NCI-H345 treated with DMSO at 0.1 percent for 48 hours (cell line): ENCODE measurements at regions not wholly inside any gene's neighbourhood (a gene's known extent, or its start where the extent isn't known, plus 50 kb on each side); places are given as distances from the start of the nearest gene placed in this dataset.

Experiments used
- DNase-seq: peaks from one replicate; lab custom pipeline; 2025; ENCODE audit not compliant: unreplicated experiment; lab: John Stamatoyannopoulos, UW

DNA sequence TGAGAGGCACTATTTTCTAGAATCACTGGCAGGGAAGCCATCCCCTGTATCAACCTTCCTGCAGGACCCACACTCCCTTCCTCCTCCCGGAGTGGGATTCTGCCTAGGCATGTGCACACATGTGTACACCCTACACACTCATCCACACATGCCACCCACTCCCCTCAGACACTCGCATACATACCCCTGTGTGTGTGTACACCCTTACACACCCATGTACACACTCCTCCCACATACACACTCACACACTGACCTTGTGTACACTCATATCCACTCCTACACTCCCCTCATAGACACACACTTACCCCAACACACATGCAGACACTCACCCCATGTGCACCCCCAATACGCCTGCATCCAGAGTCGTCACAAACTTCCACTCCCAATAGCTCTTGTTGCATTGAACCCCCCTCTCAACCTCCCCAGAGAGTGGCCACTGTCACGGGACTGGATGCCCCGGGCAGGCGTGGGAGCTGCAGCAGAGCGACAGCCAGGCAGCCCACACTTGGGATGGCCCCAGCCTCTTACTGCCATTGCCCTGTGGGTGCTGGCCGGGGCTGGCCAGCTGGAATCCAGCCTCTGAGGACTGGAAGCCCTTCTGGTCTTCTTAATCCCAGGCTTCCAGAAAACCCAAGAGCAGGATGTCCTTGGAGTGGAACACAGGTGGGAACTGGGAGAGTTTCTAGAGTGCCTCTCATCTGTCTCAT, 251.0 kb downstream of the LOXHD1 start:
- no peak for DNase-seq

DNA sequence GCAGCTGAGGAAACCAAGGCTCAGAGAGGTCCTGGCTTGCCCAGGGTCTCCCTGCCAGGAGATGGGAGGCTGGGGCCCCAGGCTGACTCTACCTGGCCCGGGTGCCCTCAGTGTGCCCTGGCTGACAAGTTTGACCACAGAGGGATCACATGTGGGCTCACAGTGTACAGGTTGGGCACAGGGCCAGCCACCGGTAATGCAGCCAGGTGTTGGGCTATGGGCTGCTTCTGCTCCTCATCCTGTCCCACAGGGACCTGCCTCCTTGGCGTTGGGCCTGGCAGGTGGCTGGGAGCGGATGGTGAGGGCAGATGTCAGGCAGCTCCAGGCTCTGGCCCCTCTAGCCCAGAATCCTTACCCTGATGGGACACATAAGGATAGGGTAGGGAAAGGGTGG, 250.5 kb downstream of the LOXHD1 start:
- DNase-seq: no peak

DNA sequence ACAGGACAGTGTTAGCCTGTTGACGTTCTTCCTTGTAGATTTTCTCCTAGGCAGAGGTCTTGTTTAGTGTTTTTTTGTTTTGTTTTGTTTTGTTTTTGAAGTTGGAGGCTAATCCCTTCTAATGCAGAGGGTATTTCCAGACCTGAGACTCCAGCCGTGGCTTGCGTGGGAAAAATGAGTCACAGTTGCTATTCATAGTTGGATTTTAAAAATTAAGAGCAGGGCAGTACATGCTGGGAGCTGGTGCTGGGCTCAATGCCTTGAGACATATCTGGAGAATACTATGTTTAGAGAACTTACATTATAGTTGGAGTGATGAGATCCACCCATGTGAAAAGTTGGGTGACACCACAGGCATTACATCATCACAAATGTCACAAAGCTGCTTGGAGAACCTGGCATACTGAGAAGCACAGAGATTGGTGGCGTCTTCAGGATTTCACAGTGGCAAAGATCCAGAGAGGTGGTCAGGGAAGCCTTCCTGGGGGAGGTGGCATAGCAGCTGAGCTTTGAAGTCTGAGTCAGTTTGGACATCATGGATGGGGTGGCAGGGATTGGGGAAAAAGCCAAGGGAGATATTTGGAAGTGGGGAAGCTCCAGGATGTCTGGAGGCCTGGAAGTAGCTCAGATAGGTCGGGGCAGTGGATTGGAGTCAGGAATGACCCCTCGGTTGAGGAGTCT, 249.4 kb downstream of the LOXHD1 start:
- DNase-seq: no peak

DNA sequence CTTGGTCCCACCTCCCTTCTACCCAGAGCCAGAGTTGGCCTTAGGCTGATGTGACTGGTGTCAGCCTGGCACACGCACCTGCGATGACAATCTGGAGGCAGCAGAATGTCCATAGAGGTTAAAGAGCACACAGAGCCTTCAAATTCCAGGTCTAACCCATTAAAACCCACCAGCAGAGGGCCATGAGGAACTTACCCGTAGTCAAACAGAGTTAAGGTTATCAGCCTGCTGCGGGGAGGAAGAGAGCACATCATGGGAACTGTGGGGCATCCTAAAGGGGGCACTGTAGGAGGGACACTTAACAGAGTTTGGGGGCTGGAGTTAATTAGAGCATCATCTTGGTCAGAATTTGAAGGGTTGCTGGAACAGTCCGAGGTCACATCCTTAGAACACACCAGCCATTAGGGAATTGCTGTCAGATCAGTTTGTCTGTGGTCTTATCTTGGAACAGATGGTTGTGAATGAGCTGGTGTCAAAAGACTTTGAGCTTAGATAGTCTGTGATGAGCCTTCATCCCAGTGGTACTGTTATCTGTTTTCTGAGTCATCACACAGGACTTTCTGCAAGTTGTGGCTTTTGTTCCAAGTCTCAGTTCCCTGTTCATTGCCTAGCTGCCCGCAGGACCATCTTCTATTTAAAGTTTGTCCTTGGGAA, 248.6 kb downstream of the LOXHD1 start:
- DNase-seq: no peak

DNA sequence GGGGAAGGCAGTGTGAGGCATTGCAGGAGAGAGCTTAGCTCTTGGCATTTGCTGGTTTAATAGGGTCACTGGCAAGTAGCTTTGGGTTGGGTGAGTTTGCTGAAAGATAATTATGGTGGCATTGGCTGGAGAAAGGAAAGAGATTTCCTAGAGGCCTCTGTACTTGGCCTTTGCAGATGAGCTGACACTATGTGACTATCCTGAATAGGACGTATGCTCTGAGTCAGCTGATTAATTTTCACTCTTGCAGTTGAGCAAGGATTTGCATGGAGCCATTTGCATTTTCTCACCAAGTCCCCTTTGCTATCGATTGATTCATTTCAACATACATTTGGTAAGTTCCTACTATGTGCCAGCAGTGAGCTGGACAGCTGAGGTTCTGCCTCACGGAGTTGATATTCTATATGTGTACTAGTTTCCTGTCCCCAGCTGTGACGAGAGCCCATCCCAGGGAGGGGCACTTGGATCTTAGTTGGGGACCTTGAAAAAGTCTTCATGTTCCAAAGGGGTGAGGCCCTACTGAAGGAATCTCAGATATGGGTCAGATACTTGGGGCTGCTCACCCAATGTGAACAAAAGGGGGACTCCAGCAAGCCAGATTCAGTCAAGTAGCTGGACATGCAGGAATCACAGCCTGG, 245.7 kb downstream of the LOXHD1 start:
- DNase-seq: no peak

DNA sequence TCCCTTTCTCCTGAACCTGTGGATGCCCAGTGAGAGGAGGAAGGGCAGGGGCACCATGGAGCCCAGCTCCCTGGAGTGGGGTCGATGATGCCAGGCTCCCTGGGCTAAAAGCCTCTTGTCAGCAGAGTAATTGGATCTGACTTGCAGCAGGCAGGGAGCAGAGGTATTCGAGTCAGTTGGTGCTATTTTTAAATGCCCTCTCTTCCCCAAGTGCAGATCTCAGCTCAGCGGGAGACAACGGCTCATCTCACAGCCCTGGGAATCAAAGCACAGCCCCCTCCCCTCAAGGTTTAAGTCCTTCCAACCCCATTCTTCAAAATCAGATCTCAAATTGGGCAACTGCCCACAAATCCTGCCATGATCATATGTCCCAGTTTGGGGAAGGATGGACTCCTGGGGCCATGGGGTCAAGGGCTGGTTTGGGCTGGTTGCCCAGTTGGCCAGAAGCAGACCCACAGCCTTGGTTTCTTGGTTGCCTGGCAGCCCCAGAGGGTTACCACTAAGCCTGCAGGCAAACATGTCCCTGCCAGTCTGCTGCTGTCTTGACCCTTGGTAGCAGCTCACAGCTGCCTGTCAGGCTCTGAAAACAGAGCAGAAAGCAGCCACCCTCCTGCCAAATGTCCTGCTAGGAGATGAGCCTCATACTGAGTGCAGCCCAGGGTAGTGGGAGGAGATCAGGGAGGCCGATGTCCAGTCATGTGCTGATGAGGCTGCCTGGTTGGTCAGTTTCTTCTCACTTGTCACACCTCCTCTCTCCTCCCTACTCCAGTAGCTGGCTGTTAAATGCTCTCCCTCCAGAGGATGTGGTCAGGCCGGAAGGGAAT, 244.9 kb downstream of the LOXHD1 start:
- peak; percentile 34 for DNase-seq

DNA sequence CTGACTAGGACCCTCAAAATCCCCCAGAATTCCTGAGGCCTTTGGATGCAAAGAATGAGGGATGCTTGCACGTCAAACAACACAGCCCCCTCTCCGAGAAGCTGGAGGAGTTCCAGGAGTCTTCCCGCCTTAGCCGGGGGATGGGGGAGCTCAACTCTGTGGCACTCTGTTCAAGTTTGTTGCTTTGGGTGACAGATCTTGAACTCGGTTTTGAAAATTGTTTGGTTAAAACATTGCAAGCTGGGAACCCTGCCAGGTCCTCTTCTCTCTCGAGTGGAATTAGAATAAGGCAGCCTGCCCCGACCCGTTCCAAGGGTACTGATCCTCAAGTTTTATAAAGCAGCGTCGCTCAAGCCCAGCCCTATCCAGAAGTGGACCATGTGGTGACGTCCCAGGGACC, 244.1 kb downstream of the LOXHD1 start:
- DNase-seq: peak; percentile 34

DNA sequence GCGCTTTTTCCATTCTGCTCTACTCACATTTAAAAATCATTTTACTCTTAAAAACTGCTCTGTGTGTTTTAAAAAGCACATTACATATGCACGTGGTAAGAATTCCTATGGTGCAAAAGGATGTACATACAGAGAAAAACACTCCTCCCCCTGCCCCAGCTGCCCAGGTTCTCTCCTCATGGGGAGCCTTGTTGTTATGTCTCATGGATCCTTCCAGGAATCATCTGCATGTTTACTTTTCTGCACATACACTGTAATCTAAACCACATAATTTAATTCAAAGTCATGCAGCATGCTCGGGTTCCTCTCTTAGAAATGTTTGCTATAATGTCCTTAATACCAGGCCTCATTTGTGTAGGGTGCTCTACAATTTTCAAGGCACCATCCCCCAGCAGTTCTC, 243.3 kb downstream of the LOXHD1 start:
- DNase-seq: peak; percentile 87

DNA sequence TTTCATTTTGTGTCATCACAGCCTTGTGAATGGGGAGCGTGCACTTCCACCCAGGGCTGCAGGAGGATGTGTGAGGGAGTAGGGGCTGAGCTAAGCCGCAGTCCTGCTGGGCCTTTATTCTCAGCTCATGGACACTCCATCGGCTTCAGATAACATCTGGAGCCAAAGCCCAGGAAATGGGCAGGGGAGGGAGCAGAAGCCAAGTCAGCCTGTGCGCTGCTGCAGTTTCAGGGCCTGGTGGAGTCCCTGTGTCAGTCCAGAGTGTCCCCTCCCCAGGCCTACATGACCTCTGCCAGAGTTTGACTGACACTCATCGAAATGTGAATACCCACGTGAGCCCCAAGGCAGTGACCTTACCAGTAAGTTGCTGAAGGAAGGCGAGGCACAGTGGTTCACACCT, 242.2 kb downstream of the LOXHD1 start:
- DNase-seq: no peak

DNA sequence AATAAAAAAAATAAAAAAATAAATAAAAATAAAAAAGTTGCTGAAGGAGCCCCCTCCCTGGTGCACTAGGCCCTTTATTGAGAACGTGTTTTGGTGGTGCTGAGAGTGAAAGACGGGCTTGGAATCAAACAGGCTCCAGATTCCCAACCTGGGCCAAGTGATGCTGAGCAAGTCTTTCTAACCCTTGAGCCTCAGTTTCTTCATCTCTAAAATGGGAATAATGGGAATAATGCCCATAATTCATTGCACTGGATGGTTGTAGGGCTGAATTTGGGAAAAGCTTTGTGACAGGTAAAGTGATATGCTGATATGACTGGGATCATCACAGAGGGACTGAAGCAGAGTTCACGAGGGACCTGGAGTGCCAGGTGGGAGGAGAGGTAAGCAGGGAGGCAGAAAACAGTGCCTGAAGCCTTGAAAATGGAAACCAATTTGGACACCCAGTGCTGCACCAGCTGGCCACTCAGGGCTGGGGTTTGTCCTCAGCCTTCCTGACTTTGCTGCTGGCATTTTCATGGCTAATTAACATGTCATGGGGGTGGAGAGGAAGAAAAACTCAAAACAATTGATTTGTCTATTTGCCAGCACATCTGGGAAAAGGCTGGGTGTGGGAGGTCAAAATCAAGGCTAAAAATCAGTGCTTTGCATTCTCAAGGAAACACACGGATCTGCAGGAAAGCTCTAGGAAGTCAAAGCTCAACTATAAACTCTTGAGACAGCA, 241.3 kb downstream of the LOXHD1 start:
- DNase-seq: no peak

DNA sequence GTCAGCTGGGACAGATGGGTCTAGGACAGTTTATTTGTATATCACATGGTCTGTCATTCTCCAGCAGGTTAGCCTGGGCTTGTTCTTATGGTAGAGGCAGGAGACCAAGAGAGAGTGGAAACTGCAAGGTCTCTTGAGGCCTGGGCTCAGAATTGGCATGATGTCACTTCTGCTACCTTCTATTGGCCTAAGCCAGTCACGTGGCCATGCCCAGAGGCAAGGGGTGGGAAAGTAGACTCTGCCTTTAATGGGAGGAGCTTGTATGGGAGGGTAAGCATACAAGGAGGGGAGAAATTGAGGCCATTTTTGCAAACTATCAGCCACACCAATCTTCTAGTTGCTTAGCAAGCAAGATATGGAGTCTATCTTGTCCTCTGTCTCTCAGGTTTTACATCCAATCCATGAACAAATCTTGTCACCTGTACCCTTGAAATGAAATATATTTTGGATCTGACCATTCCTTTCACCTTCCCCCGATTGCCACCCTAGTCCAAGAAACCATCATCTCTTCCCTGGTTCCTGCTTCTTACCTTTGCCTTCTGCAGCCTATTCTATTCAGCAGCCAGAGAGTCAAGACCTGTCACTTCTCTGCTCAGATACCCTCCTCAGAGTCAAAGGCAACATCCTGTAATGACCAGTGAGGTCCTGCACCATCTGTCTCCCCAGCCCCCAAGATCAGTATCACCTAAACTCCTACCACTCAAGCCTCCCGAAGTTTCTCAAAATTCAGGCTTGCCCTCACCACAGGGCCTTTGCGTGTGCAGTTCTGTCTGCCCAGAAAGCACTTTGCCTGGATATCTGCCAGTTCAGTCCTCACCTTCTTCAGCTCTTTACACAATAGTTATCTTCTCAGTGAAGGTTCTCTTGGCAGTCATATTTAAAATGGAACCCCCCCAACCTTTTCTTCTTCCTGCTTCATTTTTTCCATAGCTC, 240.0 kb downstream of the LOXHD1 start:
- no peak for DNase-seq

DNA sequence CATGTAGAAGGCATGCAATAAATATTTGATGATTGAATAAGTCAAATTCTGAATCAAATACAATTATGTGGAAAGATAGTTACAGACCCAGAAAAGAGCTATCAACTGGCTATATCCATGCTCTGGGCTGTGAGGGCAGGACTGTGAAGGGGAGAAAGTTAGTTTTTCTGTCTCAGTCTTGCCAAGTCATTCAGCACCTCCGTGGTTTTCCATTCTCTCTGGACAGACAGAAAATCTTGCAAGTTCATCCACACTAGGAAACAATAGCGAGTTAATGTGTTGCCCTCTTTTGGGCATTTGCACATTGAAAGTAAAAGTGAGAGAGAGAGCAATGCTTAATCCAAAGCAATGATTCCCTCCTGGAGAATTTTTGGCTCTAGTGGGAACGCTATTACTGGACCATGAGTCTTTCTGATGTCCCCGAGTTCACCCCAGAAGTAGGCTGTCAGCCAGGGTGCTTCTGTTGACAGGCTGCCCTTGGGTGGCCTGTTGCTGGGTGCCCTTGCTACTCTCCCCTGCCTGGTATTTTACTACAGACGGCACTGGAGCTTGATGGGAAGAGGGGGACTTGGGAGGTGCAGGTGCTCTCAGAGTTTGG, 238.3 kb downstream of the LOXHD1 start:
- DNase-seq: no peak

DNA sequence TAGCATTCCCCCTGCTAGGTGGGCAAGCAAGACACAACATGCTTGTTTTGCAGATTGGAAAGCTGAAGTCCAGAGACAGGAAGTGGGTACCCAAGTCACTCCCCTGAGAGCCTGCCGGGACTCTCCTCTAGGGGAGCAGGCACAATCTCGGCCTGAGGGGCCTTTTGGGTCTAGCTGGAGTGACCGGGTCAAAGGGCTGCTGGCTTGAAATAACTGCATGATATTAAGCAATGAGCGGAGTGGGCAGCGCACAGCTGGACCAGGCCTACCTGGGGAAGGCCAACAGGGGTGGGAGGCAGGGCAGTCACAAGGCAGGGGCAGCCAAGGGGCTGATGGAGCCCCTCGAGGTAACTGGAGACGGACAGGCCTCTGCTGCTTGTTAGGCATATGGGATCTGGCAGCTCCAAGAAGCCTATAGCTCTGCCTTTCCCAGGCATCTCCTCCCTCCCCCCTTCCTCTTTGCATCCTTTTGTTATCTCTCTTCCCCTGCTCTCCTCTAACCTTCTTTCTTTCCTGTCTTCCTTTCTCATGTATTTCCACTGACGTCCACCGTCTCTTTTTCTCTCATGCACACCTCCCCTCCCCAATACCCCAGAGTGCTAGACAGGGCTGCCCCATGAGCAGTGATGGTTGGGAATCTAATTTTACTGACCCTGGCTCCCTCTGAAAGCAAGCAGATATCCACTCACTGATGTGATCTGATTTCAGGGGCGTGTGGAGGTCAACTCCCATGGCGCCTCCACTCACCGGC, 237.5 kb downstream of the LOXHD1 start:
- no peak for DNase-seq

DNA sequence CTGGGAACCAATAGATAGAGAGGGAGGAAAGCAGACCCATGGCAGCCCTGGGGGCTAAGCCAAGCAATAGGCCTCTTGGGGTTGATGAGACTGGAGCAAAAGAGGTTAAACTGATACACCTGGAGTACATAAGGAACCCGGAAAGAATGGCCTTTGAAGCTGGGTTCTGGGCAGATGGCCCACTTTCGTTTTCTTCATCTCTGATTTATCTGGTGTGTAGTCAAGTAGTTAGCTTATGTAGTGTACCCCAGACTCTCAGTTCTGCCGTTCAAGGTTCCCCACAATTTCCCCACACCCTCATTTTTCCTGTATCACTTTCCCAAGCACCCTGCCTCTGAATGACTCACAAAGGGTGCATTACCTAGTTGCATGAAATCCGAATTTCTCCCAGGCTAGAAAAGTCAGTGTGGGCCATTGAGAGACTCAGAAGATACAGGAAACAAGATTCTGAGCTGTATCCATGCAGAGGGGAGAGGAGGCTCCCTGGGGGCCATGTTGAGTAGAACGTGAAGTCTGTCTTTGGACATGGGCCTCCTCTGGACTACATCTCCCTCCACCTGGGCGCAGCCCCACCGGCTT, 235.0 kb downstream of the LOXHD1 start:
- no peak for DNase-seq

DNA sequence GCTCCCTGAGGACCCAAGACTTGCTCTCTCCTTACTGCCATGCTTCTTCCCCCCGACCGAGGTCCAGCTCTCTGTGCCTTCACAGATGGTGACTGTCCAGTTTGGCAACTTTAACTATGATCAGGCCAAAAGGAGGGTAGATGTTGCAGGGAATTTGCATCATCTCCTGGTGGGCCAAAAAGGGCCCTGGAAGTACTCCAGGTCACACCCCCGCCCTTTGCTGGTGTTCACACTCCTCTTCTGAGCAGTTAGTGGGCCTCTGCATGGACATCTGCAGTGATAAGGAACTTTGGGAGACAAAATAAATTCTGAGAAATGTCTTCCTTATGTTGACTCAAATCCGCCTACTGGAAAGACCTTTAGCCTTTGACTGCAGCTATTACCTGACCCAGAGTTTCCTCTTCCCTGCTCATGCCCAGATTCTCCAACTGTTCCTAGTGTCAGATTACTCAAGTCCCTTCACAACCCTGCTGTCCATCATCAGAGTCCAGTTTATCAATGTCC, 234.4 kb downstream of the LOXHD1 start:
- DNase-seq: no peak

DNA sequence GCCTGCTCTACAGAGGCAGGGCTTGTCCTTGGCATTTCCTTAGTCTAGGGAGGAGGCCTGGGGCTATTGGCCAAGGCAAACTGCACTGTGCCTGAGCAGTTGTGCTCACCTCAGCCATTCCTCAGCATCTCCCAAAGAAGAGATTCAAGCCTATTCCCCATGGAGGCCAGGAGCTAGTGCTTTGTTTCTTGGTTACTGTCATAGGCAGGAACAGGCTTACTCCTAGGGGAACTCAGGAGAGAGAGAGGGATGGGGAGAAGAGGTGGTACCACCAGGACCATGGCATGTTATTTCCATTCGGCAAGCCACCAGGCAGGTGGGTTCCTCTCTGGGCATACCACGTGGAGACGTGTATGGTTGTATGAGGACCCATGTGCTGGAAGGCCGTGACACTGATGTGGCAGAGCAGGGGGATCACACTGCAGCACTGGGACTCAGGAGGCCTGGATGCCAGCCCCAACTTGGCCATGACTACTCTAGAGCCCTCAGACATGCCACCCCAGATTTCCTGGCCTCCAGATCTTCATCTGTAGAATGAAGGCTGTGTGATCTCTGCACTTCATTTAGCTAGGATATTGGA, 233.7 kb downstream of the LOXHD1 start:
- no peak for DNase-seq

DNA sequence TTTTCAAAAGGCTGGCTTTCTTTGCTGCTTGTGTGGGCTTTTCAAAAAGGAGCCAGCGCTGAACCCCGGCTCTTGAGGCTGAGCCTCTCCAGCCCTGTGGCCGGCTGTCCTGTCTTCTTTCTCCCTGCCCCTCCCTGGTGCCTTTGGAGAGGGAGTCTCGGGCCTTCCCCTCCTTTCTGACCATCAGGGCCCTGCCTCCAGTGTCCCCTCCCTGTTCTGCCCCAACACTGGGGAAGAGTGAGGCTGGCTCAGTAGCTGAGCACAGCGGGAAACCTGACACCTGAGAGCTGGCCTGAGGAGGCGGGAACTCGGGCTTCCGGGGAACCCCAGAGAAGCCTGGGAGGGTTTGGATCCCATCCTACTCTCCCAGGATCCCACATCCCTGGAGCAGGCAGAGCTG, 232.1 kb downstream of the LOXHD1 start:
- no peak for DNase-seq
